Muscle of back (tissue), 3 donors: ENCODE measurements at regions not wholly inside any gene's neighbourhood (a gene's known extent, or its start where the extent isn't known, plus 50 kb on each side); places are given as distances from the start of the nearest gene placed in this dataset.

Experiments
- DNase-seq, 3 donors: peaks; one replicate each; pipeline versions ENCODE4 v3.0.0 to v3.0.0-alpha.2; 2013

GRCh38 chr5:160508780-160509361 is 87.2 kb downstream of the PTTG1 start:
- DNase-seq: peak; percentile 77 to 88 (median 81)

DNA sequence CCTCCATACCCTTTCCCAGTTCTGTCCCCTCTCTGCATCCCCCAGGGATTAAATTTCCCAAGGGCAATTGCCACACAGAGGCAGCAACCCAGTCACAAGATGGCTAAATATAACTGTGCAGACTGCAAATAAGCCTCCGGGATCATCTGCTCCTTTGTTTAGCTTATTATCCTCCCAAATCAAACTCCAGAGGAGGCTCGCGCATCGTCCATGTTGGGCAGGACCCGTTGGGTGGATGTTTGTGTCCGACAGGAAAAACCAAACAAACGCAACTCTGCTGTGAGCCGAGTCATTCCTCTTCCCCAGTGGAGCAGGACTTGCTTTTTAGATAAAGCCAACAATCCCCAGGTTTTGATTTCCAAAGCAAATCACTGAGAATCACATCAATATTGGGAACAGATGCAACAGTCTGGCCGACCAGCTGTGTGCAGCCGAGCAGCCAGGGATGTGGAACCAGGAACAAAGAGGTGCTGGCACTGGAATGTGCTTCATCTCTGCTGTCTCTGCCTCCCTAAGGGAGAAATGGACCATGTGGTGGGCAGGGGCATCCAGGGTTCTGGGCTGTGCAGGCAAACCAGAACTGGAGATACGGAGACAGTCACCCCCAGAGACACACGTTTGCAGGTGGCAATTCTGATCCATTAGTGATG is 89.8 kb downstream of the PTTG1 start:
- no peak for DNase-seq
